A549 (cell line): ENCODE measurements at regions not wholly inside any gene's neighbourhood (a gene's known extent, or its start where the extent isn't known, plus 50 kb on each side); places are given as distances from the start of the nearest gene placed in this dataset.

Experiments used
- ATAC-seq, 2 experiments: fragments of 200-7000 bp in 1 of 2; fragments of >200 bp in 1 of 2; cut with Nextera tagmentation in 1 of 2; cut with Tn5 transposase in 1 of 2; 3 replicates each; pipeline versions ENCODE4 v1.8.0 to v1.9.1; 2018 to 2020; ENCODE audit warnings: mild to moderate bottlenecking in 1 of 2, moderate library complexity in 1 of 2
- CTCF ChIA-PET: fragments of 300-600 bp; sonication (Branson Sonifier 250); formaldehyde crosslinking; extraction: SDS; loops from one replicate; lab custom pipeline; 2021; ENCODE audit warnings: antibody characterized with exemption, inconsistent platforms; lab: Yijun Ruan, JAX
- POLR2A ChIA-PET: fragments of 350-600 bp; formaldehyde crosslinking; extraction: SDS; loops from one replicate; lab custom pipeline; 2021; ENCODE audit warnings: antibody characterized with exemption, inconsistent platforms; lab: Yijun Ruan, JAX
- DNase-seq, 2 experiments: peaks; one replicate each; pipeline versions ENCODE4 v3.0.0 to v3.0.0-alpha.2; 2011 to 2016; ENCODE audit warnings: low read depth in 1 of 2, low spot score in 1 of 2
- FAIRE-seq: peaks from 2 replicates; lab custom pipeline; 2011; peaks lifted over from hg19 to GRCh38; lab: Jason Lieb, UNC
- H3K27ac ChIP-seq, 2 experiments: fragments of >200 bp; sonication (Bioruptor Twin); formaldehyde crosslinking; 3 replicates each; pipeline ENCODE4 v1.5.1; 2016 to 2017
- H3K4me1 ChIP-seq: fragments of >200 bp; sonication (Bioruptor Twin); formaldehyde crosslinking; 3 replicates; pipeline ENCODE4 v1.6.1; 2016
- H3K4me2 ChIP-seq: fragments of >200 bp; sonication (Bioruptor Twin); formaldehyde crosslinking; 3 replicates; pipeline ENCODE4 v1.6.1; 2016
- H3K4me3 ChIP-seq: fragments of >200 bp; sonication (Bioruptor Twin); formaldehyde crosslinking; 3 replicates; pipeline ENCODE4 v1.5.1; 2016
- H3K9me3 ChIP-seq: fragments of >200 bp; sonication (Bioruptor Twin); formaldehyde crosslinking; 3 replicates; pipeline ENCODE4 v1.6.1; 2016
- ATOH8 ChIP-seq: fragments of 250-450 bp; sonication (Bioruptor Pico); IDR thresholded peaks from 2 replicates; pipeline ENCODE4 v1.5.0; 2020; ENCODE audit warnings: low read depth, mild to moderate bottlenecking, moderate library complexity
- BHLHE40 ChIP-seq: IDR thresholded peaks from 2 replicates; pipeline ENCODE4 v1.6.1; 2012; ENCODE audit warnings: low read depth, low read length, inconsistent platforms
- CBX2 ChIP-seq: fragments of 200-600 bp; sonication (generic); IDR thresholded peaks from 2 replicates; pipeline ENCODE4 v1.6.1; 2016; ENCODE audit warnings: low read depth, mild to moderate bottlenecking, borderline replicate concordance
- CEBPB ChIP-seq, 2 experiments: fragments of >200 bp in 1 of 2; sonication (Bioruptor Twin) in 1 of 2; formaldehyde crosslinking in 1 of 2; IDR thresholded peaks; 2 replicates each; pipeline ENCODE4 v1.6.1; 2012 to 2016
- CTCF ChIP-seq: fragments of >200 bp; sonication (Bioruptor Twin); formaldehyde crosslinking; IDR thresholded peaks from 3 replicates; pipeline ENCODE4 v1.5.1; 2016
- EHF ChIP-seq: fragments of 250-450 bp; sonication (Bioruptor Pico); IDR thresholded peaks from 2 replicates; pipeline ENCODE4 v1.5.0; 2020; ENCODE audit warnings: mild to moderate bottlenecking
- ELK1 ChIP-seq: fragments of 150-350 bp; IDR thresholded peaks from 2 replicates; pipeline ENCODE4 v1.6.1; 2014; ENCODE audit warnings: low read depth, mild to moderate bottlenecking, low read length
- HDAC2 ChIP-seq: fragments of 200-600 bp; sonication (generic); IDR thresholded peaks from 2 replicates; pipeline ENCODE4 v1.6.1; 2016
- HES2 ChIP-seq: fragments of >200 bp; sonication (Bioruptor Twin); formaldehyde crosslinking; IDR thresholded peaks from 2 replicates; pipeline ENCODE4 v1.6.1; 2016
- HOXB5 ChIP-seq: fragments of 250-450 bp; sonication (Bioruptor Pico); IDR thresholded peaks from 2 replicates; pipeline ENCODE4 v1.5.0; 2020; ENCODE audit warnings: mild to moderate bottlenecking, moderate library complexity
- JUNB ChIP-seq: fragments of >200 bp; sonication (Bioruptor Twin); formaldehyde crosslinking; IDR thresholded peaks from 2 replicates; pipeline ENCODE4 v1.6.1; 2016
- KDM1A ChIP-seq: fragments of 200-600 bp; sonication (generic); IDR thresholded peaks from 2 replicates; pipeline ENCODE4 v1.6.1; 2016; ENCODE audit warnings: low read depth, mild to moderate bottlenecking
- MYC ChIP-seq: IDR thresholded peaks from 2 replicates; pipeline ENCODE4 v1.6.1; 2012; ENCODE audit warnings: mild to moderate bottlenecking, inconsistent platforms, low read length, improper control_type of control experiment, borderline replicate concordance
- NFE2L2 ChIP-seq: fragments of 150-350 bp; conservative IDR thresholded peaks from 2 replicates; pipeline ENCODE4 v1.6.1; 2014; ENCODE audit warnings: low read length
- NPAS2 ChIP-seq: fragments of 250-450 bp; sonication (Bioruptor Pico); IDR thresholded peaks from 2 replicates; pipeline ENCODE4 v1.8.0; 2022; ENCODE audit warnings: mild to moderate bottlenecking, moderate library complexity, borderline replicate concordance
- PHF8 ChIP-seq: fragments of 200-600 bp; sonication (generic); IDR thresholded peaks from 2 replicates; pipeline ENCODE4 v1.6.1; 2016; ENCODE audit warnings: low read depth, mild to moderate bottlenecking, antibody characterized with exemption, moderate library complexity, borderline replicate concordance
- POLR2A ChIP-seq: IDR thresholded peaks from 2 replicates; pipeline ENCODE4 v1.6.1; 2012; ENCODE audit warnings: mild to moderate bottlenecking, low read length
- POLR2AphosphoS2 ChIP-seq: conservative IDR thresholded peaks from 2 replicates; pipeline ENCODE4 v1.6.1; 2012; ENCODE audit warnings: low read length, improper control_type of control experiment, inconsistent platforms
- RAD21 ChIP-seq, 2 experiments: fragments of >200 bp in 1 of 2; sonication (Bioruptor Twin) in 1 of 2; formaldehyde crosslinking in 1 of 2; IDR thresholded peaks in 1 of 2; conservative IDR thresholded peaks in 1 of 2; 2 replicates in 1 of 2; 3 replicates in 1 of 2; pipeline ENCODE4 v1.6.1; 2012 to 2018; ENCODE audit warnings: inconsistent platforms in 1 of 2
- RCOR1 ChIP-seq: fragments of 150-350 bp; IDR thresholded peaks from 2 replicates; pipeline ENCODE4 v1.6.1; 2014; ENCODE audit warnings: antibody characterized with exemption, low read length, low read depth
- RFX5 ChIP-seq: fragments of 450-650 bp; IDR thresholded peaks from 2 replicates; pipeline ENCODE4 v1.7.1; 2014; ENCODE audit warnings: antibody characterized with exemption, mild to moderate bottlenecking, moderate library complexity
- TFCP2L1 ChIP-seq: fragments of 250-450 bp; sonication (Bioruptor Pico); IDR thresholded peaks from 2 replicates; pipeline ENCODE4 v1.5.0; 2021; ENCODE audit warnings: mild to moderate bottlenecking
- TP53 ChIP-seq: fragments of 250-450 bp; sonication (Bioruptor Pico); IDR thresholded peaks from 2 replicates; pipeline ENCODE4 v1.5.0; 2021; ENCODE audit warnings: mild to moderate bottlenecking, moderate library complexity
- USF2 ChIP-seq: fragments of 450-650 bp; IDR thresholded peaks from 2 replicates; pipeline ENCODE4 v1.6.1; 2014; ENCODE audit warnings: antibody characterized with exemption
- ZFP36 ChIP-seq: fragments of 450-650 bp; IDR thresholded peaks from 2 replicates; pipeline ENCODE4 v1.6.1; 2014; ENCODE audit warnings: borderline replicate concordance; ENCODE audit not compliant: partially characterized antibody
- WGBS: methylation state at CpG from one replicate; pipeline ENCODE4 v1.1.6; 2017; ENCODE audit errors: missing lambda C conversion rate; 5-methylcytosine and 5-hydroxymethylcytosine counted together

- CTCF ChIA-PET, result interaction anchor here (1.0 kb wide), 1 partner anchor 103 kb away, joined by 3 read pairs; no protein-coding TSS in a partner anchor
- Histone ChIP-seq H3K9me3 (no peaks in the 10 kb centered on the region), H3K4me1 (peaks cover 26% of the 10 kb centered on the region), H3K4me3 (no peak overlapping the region), H3K4me2 (no peak overlapping the region), H3K27ac (peak overlapping the region in 1 of 2 experiments; percentile 68; a peak in 2 of 6 replicates)
- WGBS, result 80% methylated on average over 1 of the region's 1 CpG
- FAIRE-seq (no peak), ATAC-seq (no peak), DNase-seq (no peak)
- POLR2A ChIA-PET, result no interaction called here
- TF ChIP-seq NPAS2 (no peak), EHF (CRISPR knock-in tag) (no peak), RCOR1 (no peak), HES2 (no peak), NFE2L2 (no peak), PHF8 (no peak), TFCP2L1 (CRISPR knock-in tag) (no peak), RFX5 (no peak), JUNB (no peak), ELK1 (no peak), CBX2 (no peak)
Observed at GRCh38 chr1:94702442-94702815, 117.7 kb upstream of the SLC44A3 start.

- Histone ChIP-seq H3K27ac (peak overlapping the region in 1 of 2 experiments; percentile 68; a peak in 2 of 6 replicates), H3K4me2 (no peak overlapping the region), H3K4me1 (peaks cover 25% of the 10 kb centered on the region), H3K9me3 (no peaks in the 10 kb centered on the region), H3K4me3 (no peak overlapping the region)
- 72% methylated on average over 2 of the region's 2 CpGs for WGBS
- ATAC-seq, result no peak
- no peak for DNase-seq
- POLR2A ChIA-PET, result no interaction called here
- CTCF ChIA-PET, result interaction anchor here (1.0 kb wide), 1 partner anchor 103 kb away, joined by 3 read pairs; no protein-coding TSS in a partner anchor
- no peak for FAIRE-seq
- no peak for TF ChIP-seq BHLHE40
- TF ChIP-seq RAD21 (conservative IDR thresholded peaks at IDR 0.05 in 1 of 2, IDR thresholded peaks at IDR 0.05 in 1 of 2), result no peak
- TF ChIP-seq POLR2A, result no peak
- TF ChIP-seq KDM1A, result no peak
- no peak for TF ChIP-seq EHF (CRISPR knock-in tag)
- TF ChIP-seq HOXB5 (CRISPR knock-in tag), result no peak
- TF ChIP-seq CTCF, result no peak
- TF ChIP-seq ATOH8 (CRISPR knock-in tag), result no peak
- TF ChIP-seq CBX2, result no peak
- TF ChIP-seq CEBPB (IDR thresholded peaks at IDR 0.05), result no peak
- no peak for TF ChIP-seq POLR2AphosphoS2
- no peak for TF ChIP-seq ELK1
- no peak for TF ChIP-seq HDAC2
- TF ChIP-seq ZFP36, result no peak
- TF ChIP-seq TP53 (CRISPR knock-in tag), result no peak
- no peak for TF ChIP-seq USF2
- TF ChIP-seq MYC, result no peak
Observed at GRCh38 chr1:94701796-94702441, 118.2 kb upstream of the SLC44A3 start.
